ENCODE measurements at regions not wholly inside any gene's neighbourhood (a gene's known extent, or its start where the extent isn't known, plus 50 kb on each side); places are given as distances from the start of the nearest gene placed in this dataset.

GRCh38 chrX:74179499-74179898 is 124.5 kb upstream of the ZCCHC13 start:
- ChIA-PET CTCF (no interaction called here), POLR2A (no interaction called here)
- Mint-ChIP-seq H3K4me1 (peaks cover 25% of the 10 kb centered on the region), H3K36me3 (peaks cover 14% of the 10 kb centered on the region), H3K4me3 (no peak overlapping the region), H3K27ac (no peak overlapping the region), H3K27me3 (ENCODE audit: low read depth) (no peaks in the 10 kb centered on the region; the same call in 1 of the 2 replicates), H3K9me3 (peaks cover 15% of the 10 kb centered on the region; the same call in 1 of the 2 replicates)
- no peak for ATAC-seq
- TF ChIP-seq, protein P1, sequence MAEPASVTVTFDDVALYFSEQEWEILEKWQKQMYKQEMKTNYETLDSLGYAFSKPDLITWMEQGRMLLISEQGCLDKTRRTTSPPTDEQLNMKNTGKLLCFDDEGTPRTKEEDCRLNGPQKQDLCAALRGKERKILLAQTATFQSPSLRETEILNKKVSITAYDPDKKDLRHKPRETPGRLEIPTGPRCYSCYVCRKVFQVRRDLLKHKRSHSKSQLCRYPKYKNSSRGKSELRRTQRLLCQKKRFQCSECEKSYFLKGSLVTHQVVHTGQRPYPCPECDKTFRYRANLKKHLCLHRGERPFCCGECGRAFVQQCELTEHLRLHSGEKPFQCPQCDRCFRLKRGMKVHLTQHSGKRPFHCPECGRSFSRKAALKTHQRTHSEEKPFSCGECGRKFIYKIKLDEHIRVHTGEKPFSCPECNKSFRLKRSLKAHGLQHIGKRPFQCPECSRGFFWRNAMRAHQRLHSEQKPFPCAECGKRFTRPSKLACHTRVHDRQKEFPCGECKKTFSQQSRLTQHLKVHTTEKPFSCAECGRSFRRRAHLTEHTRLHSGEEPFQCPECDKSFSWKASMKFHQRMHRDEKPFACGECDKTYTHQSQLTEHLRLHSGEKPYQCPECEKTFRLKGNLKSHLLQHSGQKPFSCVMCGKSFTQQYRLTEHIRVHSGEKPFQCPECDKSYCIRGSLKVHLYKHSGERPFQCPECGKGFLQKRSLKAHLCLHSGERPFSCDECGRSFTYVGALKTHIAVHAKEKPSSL (CRISPR knock-in tag; conservative IDR thresholded peaks at IDR 0.05) = no peak
- TF ChIP-seq ZNF121 (CRISPR knock-in tag; IDR thresholded peaks at IDR 0.05) (no peak), FOXK1 (CRISPR knock-in tag; IDR thresholded peaks at IDR 0.05) (no peak)
- no peak for DNase-seq (ENCODE audit: low spot score)

- Mint-ChIP-seq H3K4me1 (peaks cover 25% of the 10 kb centered on the region), H3K4me3 (no peak overlapping the region), H3K27me3 (ENCODE audit: low read depth) (no peaks in the 10 kb centered on the region; the same call in 1 of the 2 replicates), H3K36me3 (peaks cover 18% of the 10 kb centered on the region), H3K27ac (no peak overlapping the region), H3K9me3 (peaks cover 20% of the 10 kb centered on the region; the same call in 1 of the 2 replicates)
- ATAC-seq (no peak), DNase-seq (ENCODE audit: low spot score) (no peak)
- ChIA-PET POLR2A (no interaction called here), CTCF (no interaction called here)
- TF ChIP-seq GABPB1 (CRISPR knock-in tag; IDR thresholded peaks at IDR 0.05) (no peak), FOXK1 (CRISPR knock-in tag; IDR thresholded peaks at IDR 0.05) (no peak), USF1 (CRISPR knock-in tag; IDR thresholded peaks at IDR 0.05) (no peak), FOXP4 (CRISPR knock-in tag; IDR thresholded peaks at IDR 0.05) (no peak), ESRRA (CRISPR knock-in tag; IDR thresholded peaks at IDR 0.05; ENCODE audit: borderline replicate concordance) (no peak), ZNF121 (CRISPR knock-in tag; IDR thresholded peaks at IDR 0.05) (no peak), ZNF396 (CRISPR knock-in tag; IDR thresholded peaks at IDR 0.05; ENCODE audit: borderline replicate concordance) (no peak), SP1 (CRISPR knock-in tag; conservative IDR thresholded peaks at IDR 0.05) (no peak), TP53 (CRISPR knock-in tag; IDR thresholded peaks at IDR 0.05) (no peak), RORB (CRISPR knock-in tag; IDR thresholded peaks at IDR 0.05) (no peak), FOXJ3 (CRISPR knock-in tag; IDR thresholded peaks at IDR 0.05; ENCODE audit: borderline replicate concordance) (no peak), ZNF423 (CRISPR knock-in tag; IDR thresholded peaks at IDR 0.05) (no peak), ZNF512 (CRISPR knock-in tag; IDR thresholded peaks at IDR 0.05; ENCODE audit: borderline replicate concordance) (no peak), SMAD4 (CRISPR knock-in tag; IDR thresholded peaks at IDR 0.05) (no peak), CREB1 (CRISPR knock-in tag; IDR thresholded peaks at IDR 0.05) (no peak)
- TF ChIP-seq, protein P2, sequence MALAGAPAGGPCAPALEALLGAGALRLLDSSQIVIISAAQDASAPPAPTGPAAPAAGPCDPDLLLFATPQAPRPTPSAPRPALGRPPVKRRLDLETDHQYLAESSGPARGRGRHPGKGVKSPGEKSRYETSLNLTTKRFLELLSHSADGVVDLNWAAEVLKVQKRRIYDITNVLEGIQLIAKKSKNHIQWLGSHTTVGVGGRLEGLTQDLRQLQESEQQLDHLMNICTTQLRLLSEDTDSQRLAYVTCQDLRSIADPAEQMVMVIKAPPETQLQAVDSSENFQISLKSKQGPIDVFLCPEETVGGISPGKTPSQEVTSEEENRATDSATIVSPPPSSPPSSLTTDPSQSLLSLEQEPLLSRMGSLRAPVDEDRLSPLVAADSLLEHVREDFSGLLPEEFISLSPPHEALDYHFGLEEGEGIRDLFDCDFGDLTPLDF (CRISPR knock-in tag; IDR thresholded peaks at IDR 0.05) = no peak
- TF ChIP-seq, protein P3, sequence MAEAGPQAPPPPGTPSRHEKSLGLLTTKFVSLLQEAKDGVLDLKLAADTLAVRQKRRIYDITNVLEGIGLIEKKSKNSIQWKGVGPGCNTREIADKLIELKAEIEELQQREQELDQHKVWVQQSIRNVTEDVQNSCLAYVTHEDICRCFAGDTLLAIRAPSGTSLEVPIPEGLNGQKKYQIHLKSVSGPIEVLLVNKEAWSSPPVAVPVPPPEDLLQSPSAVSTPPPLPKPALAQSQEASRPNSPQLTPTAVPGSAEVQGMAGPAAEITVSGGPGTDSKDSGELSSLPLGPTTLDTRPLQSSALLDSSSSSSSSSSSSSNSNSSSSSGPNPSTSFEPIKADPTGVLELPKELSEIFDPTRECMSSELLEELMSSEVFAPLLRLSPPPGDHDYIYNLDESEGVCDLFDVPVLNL (CRISPR knock-in tag; IDR thresholded peaks at IDR 0.05; ENCODE audit: borderline replicate concordance, low read depth) = no peak
- TF ChIP-seq, protein P4, sequence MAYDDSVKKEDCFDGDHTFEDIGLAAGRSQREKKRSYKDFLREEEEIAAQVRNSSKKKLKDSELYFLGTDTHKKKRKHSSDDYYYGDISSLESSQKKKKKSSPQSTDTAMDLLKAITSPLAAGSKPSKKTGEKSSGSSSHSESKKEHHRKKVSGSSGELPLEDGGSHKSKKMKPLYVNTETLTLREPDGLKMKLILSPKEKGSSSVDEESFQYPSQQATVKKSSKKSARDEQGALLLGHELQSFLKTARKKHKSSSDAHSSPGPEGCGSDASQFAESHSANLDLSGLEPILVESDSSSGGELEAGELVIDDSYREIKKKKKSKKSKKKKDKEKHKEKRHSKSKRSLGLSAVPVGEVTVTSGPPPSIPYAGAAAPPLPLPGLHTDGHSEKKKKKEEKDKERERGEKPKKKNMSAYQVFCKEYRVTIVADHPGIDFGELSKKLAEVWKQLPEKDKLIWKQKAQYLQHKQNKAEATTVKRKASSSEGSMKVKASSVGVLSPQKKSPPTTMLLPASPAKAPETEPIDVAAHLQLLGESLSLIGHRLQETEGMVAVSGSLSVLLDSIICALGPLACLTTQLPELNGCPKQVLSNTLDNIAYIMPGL (CRISPR knock-in tag; IDR thresholded peaks at IDR 0.05) = no peak
Observed at GRCh38 chrX:74179071-74179470, 124.9 kb upstream of the ZCCHC13 start.
